ENCODE measurements at regions not wholly inside any gene's neighbourhood (a gene's known extent, or its start where the extent isn't known, plus 50 kb on each side); places are given as distances from the start of the nearest gene placed in this dataset.

GRCh38 chr14:39812532-39813320 lies 380.5 kb upstream of the FBXO33 start:
- no peak for TF ChIP-seq CTCF (IDR thresholded peaks at IDR 0.05)
- no peak for TF ChIP-seq POLR2A (IDR thresholded peaks at IDR 0.05)
